GM12891 (cell line): ENCODE measurements at regions not wholly inside any gene's neighbourhood (a gene's known extent, or its start where the extent isn't known, plus 50 kb on each side); places are given as distances from the start of the nearest gene placed in this dataset.

Experiments
- PAX5 ChIP-seq: IDR thresholded peaks from 2 replicates; pipeline ENCODE4 v1.6.1; 2011; ENCODE audit warnings: low read length, moderate library complexity, mild to moderate bottlenecking; ENCODE audit not compliant: insufficient read depth, severe bottlenecking
- POLR2A ChIP-seq: IDR thresholded peaks from 2 replicates; pipeline ENCODE4 v1.6.1; 2011; ENCODE audit warnings: low read depth, low read length, control low read depth
- POLR2AphosphoS5 ChIP-seq: IDR thresholded peaks from 2 replicates; pipeline ENCODE4 v1.6.1; 2011; ENCODE audit warnings: low read depth, low read length, control low read depth
- POU2F2 ChIP-seq: IDR thresholded peaks from 2 replicates; pipeline ENCODE4 v1.6.1; 2011; ENCODE audit warnings: low read depth, mild to moderate bottlenecking, control low read depth, low read length, moderate library complexity
- SPI1 ChIP-seq: IDR thresholded peaks from 2 replicates; pipeline ENCODE4 v1.6.1; 2011; ENCODE audit warnings: low read depth, low read length, control low read depth
- TAF1 ChIP-seq: IDR thresholded peaks from 2 replicates; pipeline ENCODE4 v1.6.1; 2011; ENCODE audit warnings: low read depth, low read length, control low read depth

GRCh38 chr4:104044369-104044768 is 324.6 kb upstream of the TACR3 start:
- no peak for TF ChIP-seq PAX5
- TF ChIP-seq POLR2A: no peak
- TF ChIP-seq SPI1: no peak
- TF ChIP-seq POLR2AphosphoS5: no peak
- TF ChIP-seq TAF1: no peak
- no peak for TF ChIP-seq POU2F2
